Fibroblast of the aortic adventitia (primary cell): ENCODE measurements at regions not wholly inside any gene's neighbourhood (a gene's known extent, or its start where the extent isn't known, plus 50 kb on each side); places are given as distances from the start of the nearest gene placed in this dataset.
A peak's percentile ranks its signal among the peaks of the same experiment; 100 is the strongest.

Experiments
- DNase-seq: peaks from one replicate; pipeline ENCODE4 v3.0.0-alpha.2; 2010; ENCODE audit warnings: low read depth
- H3K4me3 ChIP-seq: 2 replicates; pipeline ENCODE4 v1.5.1; 2011; ENCODE audit warnings: low read depth, mild to moderate bottlenecking, control low read depth, low read length, moderate library complexity
- TF ChIP-seq, protein P1 (sequence below): IDR thresholded peaks from 2 replicates; pipeline ENCODE4 v1.5.1; 2011; ENCODE audit warnings: mild to moderate bottlenecking, low read length, control low read depth, inconsistent platforms; ENCODE audit not compliant: insufficient read depth

GRCh38 chr14:89707086-89707485, 247.4 kb downstream of the EFCAB11 start:
- TF ChIP-seq, protein P1, sequence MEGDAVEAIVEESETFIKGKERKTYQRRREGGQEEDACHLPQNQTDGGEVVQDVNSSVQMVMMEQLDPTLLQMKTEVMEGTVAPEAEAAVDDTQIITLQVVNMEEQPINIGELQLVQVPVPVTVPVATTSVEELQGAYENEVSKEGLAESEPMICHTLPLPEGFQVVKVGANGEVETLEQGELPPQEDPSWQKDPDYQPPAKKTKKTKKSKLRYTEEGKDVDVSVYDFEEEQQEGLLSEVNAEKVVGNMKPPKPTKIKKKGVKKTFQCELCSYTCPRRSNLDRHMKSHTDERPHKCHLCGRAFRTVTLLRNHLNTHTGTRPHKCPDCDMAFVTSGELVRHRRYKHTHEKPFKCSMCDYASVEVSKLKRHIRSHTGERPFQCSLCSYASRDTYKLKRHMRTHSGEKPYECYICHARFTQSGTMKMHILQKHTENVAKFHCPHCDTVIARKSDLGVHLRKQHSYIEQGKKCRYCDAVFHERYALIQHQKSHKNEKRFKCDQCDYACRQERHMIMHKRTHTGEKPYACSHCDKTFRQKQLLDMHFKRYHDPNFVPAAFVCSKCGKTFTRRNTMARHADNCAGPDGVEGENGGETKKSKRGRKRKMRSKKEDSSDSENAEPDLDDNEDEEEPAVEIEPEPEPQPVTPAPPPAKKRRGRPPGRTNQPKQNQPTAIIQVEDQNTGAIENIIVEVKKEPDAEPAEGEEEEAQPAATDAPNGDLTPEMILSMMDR = no peak
- no peak overlapping the region for H3K4me3 ChIP-seq
- no peak for DNase-seq

DNA sequence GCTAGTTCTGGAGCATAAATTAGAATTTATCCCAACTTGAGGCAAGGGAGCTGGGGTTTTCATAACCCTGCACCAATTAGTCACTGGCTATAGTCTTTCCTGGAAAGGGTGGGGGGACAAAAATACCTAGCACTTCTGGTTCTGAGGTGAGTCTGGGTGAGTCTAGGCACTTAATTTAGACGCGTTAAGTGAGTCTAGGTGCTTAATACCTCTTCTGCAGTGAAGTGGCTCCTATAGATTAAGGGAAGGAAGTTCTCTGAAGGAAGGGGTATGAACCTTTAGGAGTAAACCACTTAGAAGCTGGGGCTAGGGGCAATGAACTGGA, 251.7 kb downstream of the EFCAB11 start:
- no peak overlapping the region for H3K4me3 ChIP-seq
- DNase-seq = no peak
- TF ChIP-seq, protein P1 = no peak

DNA sequence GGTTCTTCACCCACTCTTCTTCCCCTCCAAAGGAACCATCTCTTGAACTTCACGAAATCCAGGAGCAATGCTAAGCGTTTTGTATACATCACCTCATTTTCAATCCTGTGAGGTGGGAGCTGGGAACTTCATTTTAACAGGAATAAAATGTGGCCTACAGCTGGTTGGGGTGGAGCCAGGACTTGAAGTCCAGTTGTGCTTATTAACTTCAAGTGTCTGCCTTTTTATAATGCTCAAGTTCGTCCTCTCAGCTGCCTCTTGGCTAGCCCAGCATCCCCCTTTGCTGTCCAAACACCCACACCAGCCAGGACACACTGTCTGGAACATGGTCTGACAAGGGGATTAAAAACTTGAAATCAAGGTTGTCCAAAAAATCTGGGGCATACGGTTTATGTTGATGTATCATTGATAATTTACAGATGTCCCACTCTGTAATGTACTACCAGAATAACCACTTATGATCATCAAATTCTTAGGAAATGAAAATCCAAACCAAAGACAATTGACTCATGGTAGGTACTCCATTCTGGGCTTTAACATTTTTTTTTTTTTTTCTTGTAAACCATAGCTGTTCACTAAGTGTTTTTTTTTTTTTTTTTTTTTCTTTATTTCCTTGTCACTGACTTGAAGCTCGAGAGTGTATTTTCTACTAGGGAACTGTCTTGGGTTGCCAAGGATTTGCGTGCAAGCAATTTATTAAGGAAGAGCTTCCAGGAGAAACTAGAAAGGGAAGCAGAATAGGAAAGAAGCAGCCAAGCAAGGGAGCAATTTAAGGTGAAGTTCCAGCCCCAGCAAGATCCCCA, 252.3 kb downstream of the EFCAB11 start:
- peak; percentile 52 for DNase-seq
- TF ChIP-seq, protein P1 = no peak
- H3K4me3 ChIP-seq = peak overlapping the region; percentile 62

DNA sequence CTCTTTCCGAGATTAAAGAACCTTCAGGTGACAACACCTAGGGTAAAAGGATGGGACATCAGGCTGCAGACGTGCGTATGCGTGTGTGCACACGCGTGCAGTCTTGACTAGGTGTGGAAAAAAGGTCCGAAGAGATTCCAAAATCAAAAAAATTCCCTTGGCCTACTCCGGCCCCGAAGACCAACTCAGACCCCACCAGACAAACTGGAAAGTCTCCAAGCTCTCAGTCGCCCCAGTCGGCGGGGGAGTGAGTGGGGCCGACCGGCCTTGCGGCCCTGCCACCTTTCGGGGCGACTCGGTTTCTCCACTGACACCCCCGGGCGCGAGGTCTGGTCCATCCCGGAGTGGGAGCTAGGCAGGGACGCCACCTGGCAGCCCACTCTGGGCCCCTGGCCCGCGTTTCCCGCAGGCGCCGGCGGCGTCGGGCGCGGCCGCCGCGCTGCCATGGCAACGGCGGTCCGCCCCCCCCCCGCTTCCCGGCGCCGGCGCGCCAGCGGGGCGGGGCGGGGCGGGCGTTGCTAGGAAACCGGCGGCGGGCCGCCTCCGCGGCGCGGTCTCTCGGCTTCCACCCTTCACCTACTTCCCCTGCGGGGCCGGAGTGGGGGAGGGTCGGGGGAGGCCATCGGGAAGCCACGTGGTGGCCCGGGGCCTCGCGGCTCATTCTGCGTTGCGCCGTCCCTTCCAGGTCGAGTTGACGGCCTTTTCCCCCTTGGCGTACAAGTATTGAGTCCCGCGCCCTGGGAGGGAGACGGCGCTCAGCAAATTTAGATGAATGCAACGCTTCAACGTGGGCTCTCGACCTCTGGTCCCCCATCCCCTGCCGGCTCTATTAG, 253.1 kb downstream of the EFCAB11 start:
- H3K4me3 ChIP-seq = peak overlapping the region; percentile 67
- peak; percentile 49 for DNase-seq
- TF ChIP-seq, protein P1 = no peak

GRCh38 chr14:89700801-89701200, 253.7 kb downstream of the EFCAB11 start:
- TF ChIP-seq, protein P1 = no peak
- DNase-seq = no peak
- H3K4me3 ChIP-seq = no peak overlapping the region

DNA sequence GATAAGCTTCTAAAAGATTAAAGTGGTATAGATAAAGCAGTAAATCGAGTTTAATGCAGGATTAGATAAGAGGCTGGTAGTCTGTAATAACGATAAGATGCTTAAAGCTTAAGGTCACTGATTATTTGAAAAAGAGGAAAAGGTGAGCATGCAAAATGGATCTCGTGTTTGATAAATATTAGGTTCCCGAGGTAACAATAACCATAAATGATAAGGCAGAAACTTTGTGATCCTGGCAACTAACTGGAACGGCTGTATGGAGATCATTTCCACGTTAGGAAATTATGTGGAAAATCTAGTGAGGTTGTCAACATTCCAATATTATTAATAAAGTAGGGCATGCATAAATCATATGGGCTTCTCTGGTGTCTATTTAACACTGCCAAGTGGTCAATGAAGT, 255.5 kb downstream of the EFCAB11 start:
- TF ChIP-seq, protein P1 = no peak
- no peak overlapping the region for H3K4me3 ChIP-seq
- DNase-seq = no peak
